WTC11 (cell line): ENCODE measurements at regions not wholly inside any gene's neighbourhood (a gene's known extent, or its start where the extent isn't known, plus 50 kb on each side); places are given as distances from the start of the nearest gene placed in this dataset.

Experiments used
- ATAC-seq: fragments of 200-7000 bp; cut with Tn5 transposase; 2 replicates; pipeline ENCODE4 v1.10.0; 2021; ENCODE audit warnings: mild to moderate bottlenecking, moderate library complexity
- CTCF ChIA-PET: fragments of 300-600 bp; sonication (Branson Sonifier 250); formaldehyde crosslinking; loops from one replicate; lab custom pipeline; 2021; ENCODE audit warnings: antibody characterized with exemption; lab: Charles Lee
- POLR2A ChIA-PET: fragments of 350-600 bp; sonication (Branson Sonifier 250); formaldehyde crosslinking; loops from one replicate; lab custom pipeline; 2021; ENCODE audit warnings: antibody characterized with exemption; lab: Charles Lee
- DNase-seq: peaks from one replicate; pipeline ENCODE4 v3.0.0; 2021; ENCODE audit warnings: low spot score
- H3K27ac Mint-ChIP-seq: 2 replicates; pipeline ENCODE4 v1.8.0; 2021; ENCODE audit warnings: mixed read lengths
- H3K27me3 Mint-ChIP-seq: 2 replicates; pipeline ENCODE4 v1.8.0; 2021; ENCODE audit warnings: low read depth, mild to moderate bottlenecking, moderate library complexity, mixed read lengths
- H3K36me3 Mint-ChIP-seq: 2 replicates; pipeline ENCODE4 v1.8.0; 2021; ENCODE audit warnings: mixed read lengths
- H3K4me1 Mint-ChIP-seq: 2 replicates; pipeline ENCODE4 v1.8.0; 2022; ENCODE audit warnings: mixed read lengths
- H3K4me3 Mint-ChIP-seq: 2 replicates; pipeline ENCODE4 v1.8.0; 2021; ENCODE audit warnings: mild to moderate bottlenecking, moderate library complexity, mixed read lengths
- H3K9me3 Mint-ChIP-seq: 2 replicates; pipeline ENCODE4 v1.8.0; 2021; ENCODE audit warnings: mixed read lengths
- ARID4B ChIP-seq: sonication (generic); formaldehyde crosslinking; IDR thresholded peaks from 2 replicates; pipeline ENCODE4 v1.8.0; 2023; ENCODE audit warnings: missing genetic modification reagents, mild to moderate bottlenecking, borderline replicate concordance
- E2F1 ChIP-seq: sonication (generic); formaldehyde crosslinking; IDR thresholded peaks from 2 replicates; pipeline ENCODE4 v1.8.0; 2022; ENCODE audit warnings: mild to moderate bottlenecking, missing genetic modification reagents
- FOXP1 ChIP-seq: sonication (generic); formaldehyde crosslinking; IDR thresholded peaks from 2 replicates; pipeline ENCODE4 v1.8.0; 2022; ENCODE audit warnings: missing genetic modification reagents, mild to moderate bottlenecking, moderate library complexity, borderline replicate concordance
- KAT7 ChIP-seq: sonication (generic); formaldehyde crosslinking; IDR thresholded peaks from 2 replicates; pipeline ENCODE4 v1.8.1; 2023; ENCODE audit warnings: missing genetic modification reagents, mild to moderate bottlenecking, borderline replicate concordance
- MXD4 ChIP-seq: fragments of 250-450 bp; sonication (Bioruptor Pico); IDR thresholded peaks from 2 replicates; pipeline ENCODE4 v1.8.0; 2021; ENCODE audit warnings: mild to moderate bottlenecking, moderate library complexity, borderline replicate concordance
- NFE2L1 ChIP-seq: sonication (generic); formaldehyde crosslinking; IDR thresholded peaks from 2 replicates; pipeline ENCODE4 v1.8.1; 2023; ENCODE audit warnings: missing genetic modification reagents
- RELA ChIP-seq: sonication (generic); formaldehyde crosslinking; IDR thresholded peaks from 2 replicates; pipeline ENCODE4 v1.8.1; 2022; ENCODE audit warnings: missing genetic modification reagents, mild to moderate bottlenecking, borderline replicate concordance
- TCF7 ChIP-seq: sonication (generic); formaldehyde crosslinking; IDR thresholded peaks from 2 replicates; pipeline ENCODE4 v1.8.0; 2022; ENCODE audit warnings: mild to moderate bottlenecking, low read depth, missing genetic modification reagents, moderate library complexity
- TEAD4 ChIP-seq: sonication (generic); formaldehyde crosslinking; IDR thresholded peaks from 2 replicates; pipeline ENCODE4 v1.8.0; 2022; ENCODE audit warnings: mild to moderate bottlenecking, missing genetic modification reagents
- TP53 ChIP-seq: sonication (generic); formaldehyde crosslinking; IDR thresholded peaks from 2 replicates; pipeline ENCODE4 v1.8.1; 2023; ENCODE audit warnings: mild to moderate bottlenecking, missing genetic modification reagents
- USF1 ChIP-seq: sonication (generic); formaldehyde crosslinking; IDR thresholded peaks from 2 replicates; pipeline ENCODE4 v1.8.0; 2022; ENCODE audit warnings: mild to moderate bottlenecking, missing genetic modification reagents
- USF2 ChIP-seq: sonication (generic); formaldehyde crosslinking; IDR thresholded peaks from 2 replicates; pipeline ENCODE4 v1.8.1; 2023; ENCODE audit warnings: mild to moderate bottlenecking, missing genetic modification reagents, moderate library complexity
- TF ChIP-seq, protein P1 (sequence below): sonication (generic); formaldehyde crosslinking; conservative IDR thresholded peaks from 2 replicates; pipeline ENCODE4 v1.8.1; 2022; ENCODE audit warnings: mild to moderate bottlenecking, missing genetic modification reagents
- TF ChIP-seq, protein P2 (sequence below): sonication (generic); formaldehyde crosslinking; IDR thresholded peaks from 2 replicates; pipeline ENCODE4 v1.8.1; 2022; ENCODE audit warnings: low read depth, missing genetic modification reagents, borderline replicate concordance
- TF ChIP-seq, protein P3 (sequence below): sonication (generic); formaldehyde crosslinking; IDR thresholded peaks from 2 replicates; pipeline ENCODE4 v1.8.1; 2023; ENCODE audit warnings: mild to moderate bottlenecking, moderate library complexity, missing genetic modification reagents
- TF ChIP-seq, protein P4 (sequence below): sonication (generic); formaldehyde crosslinking; IDR thresholded peaks from 2 replicates; pipeline ENCODE4 v1.8.1; 2022; ENCODE audit warnings: low read depth, mild to moderate bottlenecking, moderate library complexity, missing genetic modification reagents, borderline replicate concordance

DNA sequence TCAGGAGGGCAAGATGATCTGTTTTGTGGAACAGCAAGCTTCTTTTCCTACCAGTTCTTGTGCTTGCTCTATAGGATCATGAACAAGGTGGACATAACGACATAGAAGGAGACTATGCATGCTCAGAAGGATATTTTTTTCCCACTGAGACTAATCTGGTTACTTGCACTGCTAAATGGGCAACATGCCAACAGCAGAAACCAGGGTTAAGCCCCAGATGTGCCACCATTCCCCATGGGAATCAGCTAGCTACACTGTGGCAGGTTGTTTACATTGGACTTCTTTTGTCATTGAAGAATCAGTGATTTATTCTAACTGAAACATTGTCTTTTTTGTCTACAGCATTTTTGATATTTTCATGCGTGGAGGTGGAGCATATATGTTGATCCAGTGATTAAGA lies 165.6 kb downstream of the C4orf33 start:
- no peaks in the 10 kb centered on the region for H3K9me3 Mint-ChIP-seq
- H3K4me3 Mint-ChIP-seq, result no peak overlapping the region
- ChIA-PET POLR2A (no interaction called here), CTCF (no interaction called here)
- peaks cover 3% of the 10 kb centered on the region; the same call in 1 of the 2 replicates for H3K4me1 Mint-ChIP-seq
- ATAC-seq (no peak), DNase-seq (no peak)
- TF ChIP-seq, protein P1, sequence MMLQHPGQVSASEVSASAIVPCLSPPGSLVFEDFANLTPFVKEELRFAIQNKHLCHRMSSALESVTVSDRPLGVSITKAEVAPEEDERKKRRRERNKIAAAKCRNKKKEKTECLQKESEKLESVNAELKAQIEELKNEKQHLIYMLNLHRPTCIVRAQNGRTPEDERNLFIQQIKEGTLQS (CRISPR knock-in tag), result no peak
- TF ChIP-seq ARID4B (CRISPR knock-in tag), result no peak
- TF ChIP-seq, protein P2, sequence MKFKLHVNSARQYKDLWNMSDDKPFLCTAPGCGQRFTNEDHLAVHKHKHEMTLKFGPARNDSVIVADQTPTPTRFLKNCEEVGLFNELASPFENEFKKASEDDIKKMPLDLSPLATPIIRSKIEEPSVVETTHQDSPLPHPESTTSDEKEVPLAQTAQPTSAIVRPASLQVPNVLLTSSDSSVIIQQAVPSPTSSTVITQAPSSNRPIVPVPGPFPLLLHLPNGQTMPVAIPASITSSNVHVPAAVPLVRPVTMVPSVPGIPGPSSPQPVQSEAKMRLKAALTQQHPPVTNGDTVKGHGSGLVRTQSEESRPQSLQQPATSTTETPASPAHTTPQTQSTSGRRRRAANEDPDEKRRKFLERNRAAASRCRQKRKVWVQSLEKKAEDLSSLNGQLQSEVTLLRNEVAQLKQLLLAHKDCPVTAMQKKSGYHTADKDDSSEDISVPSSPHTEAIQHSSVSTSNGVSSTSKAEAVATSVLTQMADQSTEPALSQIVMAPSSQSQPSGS (CRISPR knock-in tag), result no peak
- no peak for TF ChIP-seq TP53 (CRISPR knock-in tag)
- no peak for TF ChIP-seq USF2 (CRISPR knock-in tag)
- no peak for TF ChIP-seq TEAD4 (CRISPR knock-in tag)
- TF ChIP-seq MXD4, result no peak
- TF ChIP-seq USF1 (CRISPR knock-in tag), result no peak
- TF ChIP-seq TCF7 (CRISPR knock-in tag), result no peak
- TF ChIP-seq NFE2L1 (CRISPR knock-in tag), result no peak
- TF ChIP-seq, protein P3, sequence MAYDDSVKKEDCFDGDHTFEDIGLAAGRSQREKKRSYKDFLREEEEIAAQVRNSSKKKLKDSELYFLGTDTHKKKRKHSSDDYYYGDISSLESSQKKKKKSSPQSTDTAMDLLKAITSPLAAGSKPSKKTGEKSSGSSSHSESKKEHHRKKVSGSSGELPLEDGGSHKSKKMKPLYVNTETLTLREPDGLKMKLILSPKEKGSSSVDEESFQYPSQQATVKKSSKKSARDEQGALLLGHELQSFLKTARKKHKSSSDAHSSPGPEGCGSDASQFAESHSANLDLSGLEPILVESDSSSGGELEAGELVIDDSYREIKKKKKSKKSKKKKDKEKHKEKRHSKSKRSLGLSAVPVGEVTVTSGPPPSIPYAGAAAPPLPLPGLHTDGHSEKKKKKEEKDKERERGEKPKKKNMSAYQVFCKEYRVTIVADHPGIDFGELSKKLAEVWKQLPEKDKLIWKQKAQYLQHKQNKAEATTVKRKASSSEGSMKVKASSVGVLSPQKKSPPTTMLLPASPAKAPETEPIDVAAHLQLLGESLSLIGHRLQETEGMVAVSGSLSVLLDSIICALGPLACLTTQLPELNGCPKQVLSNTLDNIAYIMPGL (CRISPR knock-in tag), result no peak
- no peak for TF ChIP-seq RELA (CRISPR knock-in tag)
- TF ChIP-seq, protein P4, sequence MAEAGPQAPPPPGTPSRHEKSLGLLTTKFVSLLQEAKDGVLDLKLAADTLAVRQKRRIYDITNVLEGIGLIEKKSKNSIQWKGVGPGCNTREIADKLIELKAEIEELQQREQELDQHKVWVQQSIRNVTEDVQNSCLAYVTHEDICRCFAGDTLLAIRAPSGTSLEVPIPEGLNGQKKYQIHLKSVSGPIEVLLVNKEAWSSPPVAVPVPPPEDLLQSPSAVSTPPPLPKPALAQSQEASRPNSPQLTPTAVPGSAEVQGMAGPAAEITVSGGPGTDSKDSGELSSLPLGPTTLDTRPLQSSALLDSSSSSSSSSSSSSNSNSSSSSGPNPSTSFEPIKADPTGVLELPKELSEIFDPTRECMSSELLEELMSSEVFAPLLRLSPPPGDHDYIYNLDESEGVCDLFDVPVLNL (CRISPR knock-in tag), result no peak
- H3K27ac Mint-ChIP-seq, result no peak overlapping the region
- H3K36me3 Mint-ChIP-seq, result no peaks in the 10 kb centered on the region
- H3K27me3 Mint-ChIP-seq, result no peaks in the 10 kb centered on the region

- ATAC-seq, result no peak
- POLR2A ChIA-PET, result no interaction called here
- Mint-ChIP-seq H3K4me1 (peaks cover 13% of the 10 kb centered on the region), H3K4me3 (no peak overlapping the region), H3K27ac (no peak overlapping the region), H3K36me3 (no peaks in the 10 kb centered on the region), H3K9me3 (no peaks in the 10 kb centered on the region), H3K27me3 (no peaks in the 10 kb centered on the region)
- CTCF ChIA-PET, result no interaction called here
- no peak for DNase-seq
- TF ChIP-seq KAT7 (CRISPR knock-in tag) (no peak), USF1 (CRISPR knock-in tag) (no peak), FOXP1 (CRISPR knock-in tag) (no peak), E2F1 (no peak)
Observed at GRCh38 chr4:129264008-129264657, 168.2 kb downstream of the C4orf33 start.
